ENCODE measurements at regions not wholly inside any gene's neighbourhood (a gene's known extent, or its start where the extent isn't known, plus 50 kb on each side); places are given as distances from the start of the nearest gene placed in this dataset.

- TF ChIP-seq TAF1 (IDR thresholded peaks at IDR 0.05; ENCODE audit: borderline replicate concordance, insufficient read depth, low read length) (no peak), POLR2AphosphoS5 (IDR thresholded peaks at IDR 0.05; ENCODE audit: low read depth, low read length) (no peak), REST (IDR thresholded peaks at IDR 0.05; ENCODE audit: insufficient read depth in 1 of 2, low read depth in 2 of 2, low read length in 2 of 2) (no peak)
Observed at GRCh38 chr6:170082531-170083187, 208.2 kb downstream of the DLL1 start.
